H1 (cell line): ENCODE measurements at regions not wholly inside any gene's neighbourhood (a gene's known extent, or its start where the extent isn't known, plus 50 kb on each side); places are given as distances from the start of the nearest gene placed in this dataset.

Experiments used
- CTCF ChIA-PET: fragments of 300-600 bp; sonication (Branson Sonifier 250); formaldehyde crosslinking; loops from one replicate; lab custom pipeline; 2021; ENCODE audit not compliant: partially characterized antibody; lab: Charles Lee
- POLR2A ChIA-PET: fragments of 300-600 bp; sonication (Branson Sonifier 250); formaldehyde crosslinking; loops from one replicate; lab custom pipeline; 2021; ENCODE audit warnings: inconsistent platforms; ENCODE audit not compliant: partially characterized antibody; lab: Charles Lee
- DNase-seq, 2 experiments: peaks; one replicate each; pipeline versions ENCODE4 v3.0.0 to v3.0.0-alpha.2; 2010 to 2022; ENCODE audit warnings: low spot score in 2 of 2, low read depth in 1 of 2, mixed read lengths in 1 of 2
- FAIRE-seq: peaks from 2 replicates; lab custom pipeline; 2011; peaks lifted over from hg19 to GRCh38; lab: Jason Lieb, UNC
- H2AFZ ChIP-seq: 2 replicates; pipeline ENCODE4 v1.8.1; 2012; ENCODE audit warnings: low read length, inconsistent platforms
- H2AK5ac ChIP-seq: 2 replicates; pipeline ENCODE4 v1.6.1; 2013; ENCODE audit warnings: low read depth, low read length
- H2BK120ac ChIP-seq: replicated peaks from 2 replicates; pipeline ENCODE3; 2013; ENCODE audit warnings: low read depth, low read length, inconsistent platforms
- H2BK12ac ChIP-seq: 2 replicates; pipeline ENCODE4 v1.6.1; 2013; ENCODE audit warnings: low read depth, low read length
- H2BK15ac ChIP-seq: 2 replicates; pipeline ENCODE4 v1.6.1; 2013; ENCODE audit warnings: low read length
- H2BK20ac ChIP-seq: 2 replicates; pipeline ENCODE4 v1.6.1; 2013; ENCODE audit warnings: low read length
- H2BK5ac ChIP-seq: 2 replicates; pipeline ENCODE4 v1.6.1; 2013; ENCODE audit warnings: low read depth, low read length
- H3K14ac ChIP-seq: 2 replicates; pipeline ENCODE4 v1.6.1; 2013; ENCODE audit warnings: inconsistent platforms; ENCODE audit not compliant: insufficient read length
- H3K18ac ChIP-seq: 2 replicates; pipeline ENCODE4 v1.6.1; 2013; ENCODE audit warnings: low read length; ENCODE audit errors: extremely low read depth
- H3K23ac ChIP-seq: 2 replicates; pipeline ENCODE4 v1.6.1; 2013; ENCODE audit warnings: inconsistent platforms; ENCODE audit not compliant: insufficient read length
- H3K23me2 ChIP-seq: 2 replicates; pipeline ENCODE4 v1.6.1; 2013; ENCODE audit warnings: low read depth, low read length
- H3K27ac ChIP-seq: 2 replicates; pipeline ENCODE4 v1.6.1; 2011; ENCODE audit warnings: low read depth, low read length, inconsistent platforms
- H3K27me3 ChIP-seq, 4 experiments: replicated peaks in 1 of 4; 1 replicate in 1 of 4; 2 replicates in 3 of 4; pipeline versions ENCODE4 v1.6.1 to v1.8.1; 2011 to 2013; ENCODE audit warnings: low read length in 3 of 4, mild to moderate bottlenecking in 3 of 4, inconsistent platforms in 2 of 4, mixed read lengths in 2 of 4, moderate library complexity in 1 of 4; ENCODE audit not compliant: control insufficient read depth in 3 of 4, insufficient read depth in 3 of 4; ENCODE audit errors: extremely low read depth in 1 of 4
- H3K36me3 ChIP-seq, 4 experiments: 2 replicates each; pipeline versions ENCODE4 v1.6.1 to v1.8.1; 2011 to 2013; ENCODE audit warnings: mild to moderate bottlenecking in 4 of 4, low read length in 3 of 4, moderate library complexity in 2 of 4, control low read depth in 1 of 4, inconsistent platforms in 1 of 4; ENCODE audit not compliant: insufficient read depth in 4 of 4, control insufficient read depth in 2 of 4
- H3K4ac ChIP-seq: replicated peaks from 2 replicates; pipeline ENCODE3; 2013; ENCODE audit warnings: low read length, low read depth, mixed read lengths, inconsistent platforms; ENCODE audit not compliant: insufficient read length
- H3K4me1 ChIP-seq, 4 experiments: replicated peaks in 1 of 4; 1 replicate in 1 of 4; 2 replicates in 3 of 4; pipeline versions ENCODE4 v1.6.1 to v1.8.1; 2011 to 2013; ENCODE audit warnings: low read length in 3 of 4, inconsistent platforms in 2 of 4, mixed read lengths in 1 of 4; ENCODE audit not compliant: insufficient read depth in 4 of 4, control insufficient read depth in 3 of 4
- H3K4me2 ChIP-seq, 2 experiments: 2 replicates each; pipeline versions ENCODE4 v1.6.1 to v1.8.1; 2011 to 2013; ENCODE audit warnings: low read depth in 2 of 2, low read length in 2 of 2, control low read depth in 1 of 2, inconsistent platforms in 1 of 2, mild to moderate bottlenecking in 1 of 2; ENCODE audit not compliant: insufficient read depth in 1 of 2
- H3K4me3 ChIP-seq, 4 experiments: fragments of 200-600, 300-600 bp in 1 of 4; sonication (generic), shearing (Covaris generic), sonication (Bioruptor Twin) in 1 of 4; 2 replicates each; pipeline versions ENCODE4 v1.5.1 to v1.8.1; 2011 to 2016; ENCODE audit warnings: low read length in 4 of 4, low read depth in 3 of 4, control low read depth in 2 of 4, inconsistent platforms in 2 of 4, mild to moderate bottlenecking in 2 of 4, mixed read lengths in 1 of 4, moderate library complexity in 1 of 4; ENCODE audit not compliant: insufficient read depth in 2 of 4; ENCODE audit errors: extremely low read depth in 1 of 4
- H3K56ac ChIP-seq: replicated peaks from 2 replicates; pipeline ENCODE3; 2013; ENCODE audit warnings: low read depth, mild to moderate bottlenecking, mixed read lengths, low read length, inconsistent platforms; ENCODE audit not compliant: insufficient read length
- H3K79me1 ChIP-seq: 2 replicates; pipeline ENCODE4 v1.6.1; 2013; ENCODE audit warnings: low read depth, low read length, control low read depth
- H3K79me2 ChIP-seq, 2 experiments: 2 replicates each; pipeline versions ENCODE4 v1.6.1 to v1.8.1; 2012 to 2013; ENCODE audit warnings: low read length in 2 of 2, mild to moderate bottlenecking in 2 of 2, inconsistent platforms in 1 of 2; ENCODE audit not compliant: insufficient read depth in 2 of 2, control insufficient read depth in 1 of 2
- H3K9ac ChIP-seq, 4 experiments: replicated peaks in 1 of 4; 1 replicate in 1 of 4; 2 replicates in 3 of 4; pipeline versions ENCODE4 v1.6.1 to v1.8.1; 2011 to 2013; ENCODE audit warnings: low read depth in 3 of 4, low read length in 3 of 4, control low read depth in 2 of 4, mild to moderate bottlenecking in 2 of 4, moderate library complexity in 2 of 4, inconsistent platforms in 1 of 4; ENCODE audit errors: extremely low read depth in 1 of 4
- H3K9me3 ChIP-seq, 2 experiments: 2 replicates each; pipeline versions ENCODE4 v1.6.1 to v1.8.1; 2012 to 2013; ENCODE audit warnings: mild to moderate bottlenecking in 2 of 2, moderate library complexity in 2 of 2, control low read depth in 1 of 2, inconsistent platforms in 1 of 2, low read depth in 1 of 2, low read length in 1 of 2, mixed read lengths in 1 of 2; ENCODE audit not compliant: insufficient read depth in 2 of 2
- H4K20me1 ChIP-seq, 2 experiments: replicated peaks in 1 of 2; 2 replicates each; pipeline versions ENCODE3 to v1.8.1; 2011 to 2013; ENCODE audit warnings: inconsistent platforms in 2 of 2, low read length in 2 of 2, mild to moderate bottlenecking in 1 of 2; ENCODE audit not compliant: insufficient read depth in 2 of 2, control insufficient read depth in 1 of 2
- H4K5ac ChIP-seq: 2 replicates; pipeline ENCODE4 v1.6.1; 2013; ENCODE audit warnings: low read length, low read depth, mixed read lengths, inconsistent platforms; ENCODE audit not compliant: insufficient read length
- H4K8ac ChIP-seq: 2 replicates; pipeline ENCODE4 v1.8.0; 2013; ENCODE audit warnings: mild to moderate bottlenecking, moderate library complexity, low read length, inconsistent platforms; ENCODE audit not compliant: insufficient read depth; ENCODE audit errors: extremely low read depth
- H4K91ac ChIP-seq: replicated peaks from 2 replicates; pipeline ENCODE3; 2013; ENCODE audit warnings: low read length, mixed read lengths, inconsistent platforms; ENCODE audit not compliant: insufficient read length
- BRCA1 ChIP-seq: IDR thresholded peaks from 2 replicates; pipeline ENCODE4 v1.6.1; 2012; ENCODE audit warnings: low read depth, low read length, improper control_type of control experiment
- CBX8 ChIP-seq: fragments of 300-800, 300-1000 bp; sonication (generic); IDR thresholded peaks from 2 replicates; pipeline ENCODE4 v1.7.1; 2016; ENCODE audit warnings: low read depth, low read length, borderline replicate concordance
- CEBPB ChIP-seq: IDR thresholded peaks from 2 replicates; pipeline ENCODE4 v1.6.1; 2012; ENCODE audit warnings: low read depth, low read length
- CTBP2 ChIP-seq: IDR thresholded peaks from 2 replicates; pipeline ENCODE4 v1.7.0; 2011; ENCODE audit warnings: borderline replicate concordance, mild to moderate bottlenecking, moderate library complexity, mixed read lengths, low read length; ENCODE audit not compliant: insufficient read depth, insufficient read length
- EP300 ChIP-seq, 2 experiments: IDR thresholded peaks; 1 replicate in 1 of 2; 2 replicates in 1 of 2; pipeline ENCODE4 v1.6.1; 2011 to 2012; ENCODE audit warnings: low read depth in 2 of 2, low read length in 2 of 2, mild to moderate bottlenecking in 2 of 2, borderline replicate concordance in 1 of 2, inconsistent platforms in 1 of 2, moderate library complexity in 1 of 2
- FOSL1 ChIP-seq: IDR thresholded peaks from 2 replicates; pipeline ENCODE4 v1.6.1; 2011; ENCODE audit warnings: mild to moderate bottlenecking, low read depth, low read length, moderate library complexity; ENCODE audit not compliant: insufficient read depth
- MAFK ChIP-seq: IDR thresholded peaks from 2 replicates; pipeline ENCODE4 v1.6.1; 2012; ENCODE audit warnings: low read depth, mild to moderate bottlenecking, improper control_type of control experiment, low read length
- SAP30 ChIP-seq: fragments of 300-600 bp; sonication (generic); IDR thresholded peaks from 2 replicates; pipeline ENCODE4 v1.7.1; 2012; ENCODE audit warnings: low read length, moderate library complexity, mild to moderate bottlenecking, inconsistent platforms; ENCODE audit not compliant: insufficient read depth, insufficient replicate concordance
- SIRT6 ChIP-seq: IDR thresholded peaks from one replicate; pipeline ENCODE4 v1.7.1; 2012; ENCODE audit warnings: low read length, inconsistent platforms
- SUZ12 ChIP-seq: fragments of 200-600 bp; sonication (generic); IDR thresholded peaks from 2 replicates; pipeline ENCODE4 v1.6.1; 2012; ENCODE audit warnings: mild to moderate bottlenecking, inconsistent platforms, low read length, moderate library complexity, mixed read lengths
- WGBS, 2 experiments: shearing (Covaris generic) in 1 of 2; methylation state at CpG; one replicate each; pipeline versions ENCODE4 v1.1.6 to v1.1.7; 2013 to 2015; ENCODE audit warnings: low lambda C conversion rate in 2 of 2, mixed read lengths in 2 of 2, inconsistent platforms in 1 of 2, low coverage in 1 of 2, missing lambda C conversion rate in 1 of 2; ENCODE audit not compliant: insufficient replicate concordance in 2 of 2, insufficient coverage in 1 of 2, insufficient read length in 1 of 2; ENCODE audit errors: extremely low coverage in 1 of 2, missing lambda C conversion rate in 1 of 2; 5-methylcytosine and 5-hydroxymethylcytosine counted together

DNA sequence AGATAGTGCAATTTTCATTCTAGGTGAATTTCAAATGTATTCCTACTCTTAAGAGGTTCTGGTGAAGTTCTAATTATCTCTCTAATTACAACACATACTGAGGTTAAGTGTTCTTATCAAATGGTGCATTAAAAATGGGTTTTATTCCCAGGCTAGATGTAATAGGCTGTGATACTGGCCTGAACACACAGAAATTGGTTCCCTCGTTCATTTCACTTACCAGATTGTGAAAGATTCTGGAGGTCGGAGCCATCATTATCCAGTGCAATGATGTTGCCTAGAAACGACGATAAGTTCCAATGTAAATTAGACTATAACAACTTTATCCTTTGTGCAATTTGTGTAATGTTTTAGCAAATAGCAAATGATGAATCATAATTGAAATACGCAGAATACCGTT, 172.6 kb upstream of the SOX4 start:
- no peak for FAIRE-seq
- Histone ChIP-seq H4K20me1 (no peaks in the 10 kb centered on the region), H3K4me3 (no peak overlapping the region), H4K5ac (no peak overlapping the region), H3K79me2 (no peaks in the 10 kb centered on the region), H2BK120ac (no peak overlapping the region), H3K27me3 (no peaks in the 10 kb centered on the region), H2BK5ac (no peak overlapping the region), H3K9ac (no peak overlapping the region), H4K91ac (no peak overlapping the region), H3K14ac (no peak overlapping the region), H2BK15ac (no peak overlapping the region), H3K18ac (no peak overlapping the region), H3K9me3 (peaks cover under 1 to 4% of the 10 kb centered on the region in 2 experiments; a peak in 3 of 4 replicates), H3K23me2 (no peaks in the 10 kb centered on the region), H2AFZ (no peak overlapping the region), H2BK20ac (no peak overlapping the region), H2BK12ac (no peak overlapping the region), H3K79me1 (no peaks in the 10 kb centered on the region), H3K56ac (no peak overlapping the region), H3K4me2 (no peak overlapping the region), H3K4ac (no peak overlapping the region), H2AK5ac (no peak overlapping the region), H3K36me3 (no peaks in the 10 kb centered on the region), H3K27ac (no peak overlapping the region), H3K23ac (no peak overlapping the region), H3K4me1 (peaks cover 0 to 4% (median 0%) of the 10 kb centered on the region in 4 experiments; a peak in 1 of 7 replicates), H4K8ac (no peak overlapping the region)
- CTCF ChIA-PET: no interaction called here
- TF ChIP-seq CBX8 (no peak), CEBPB (no peak), BRCA1 (no peak), FOSL1 (no peak), EP300 (IDR thresholded peaks at IDR 0.05; ENCODE audit: borderline replicate concordance in 1 of 2, low read depth in 2 of 2, low read length in 2 of 2) (no peak), SAP30 (no peak), CTBP2 (no peak), MAFK (no peak), SUZ12 (no peak), SIRT6 (no peak)
- POLR2A ChIA-PET: no interaction called here
- DNase-seq: no peak
- 89% methylated on average over 6 of the region's 6 CpGs; no CpG with 5 or more reads in 1 of the 2 experiments for whole genome bisulfite sequencing, 2 experiments
